ENCODE measurements at regions not wholly inside any gene's neighbourhood (a gene's known extent, or its start where the extent isn't known, plus 50 kb on each side); places are given as distances from the start of the nearest gene placed in this dataset.
"Not testable (repeated sequence)": the region's sequence is repeated elsewhere in the genome, so short reads cannot be mapped to it uniquely, and the experiment has no call there.

DNA sequence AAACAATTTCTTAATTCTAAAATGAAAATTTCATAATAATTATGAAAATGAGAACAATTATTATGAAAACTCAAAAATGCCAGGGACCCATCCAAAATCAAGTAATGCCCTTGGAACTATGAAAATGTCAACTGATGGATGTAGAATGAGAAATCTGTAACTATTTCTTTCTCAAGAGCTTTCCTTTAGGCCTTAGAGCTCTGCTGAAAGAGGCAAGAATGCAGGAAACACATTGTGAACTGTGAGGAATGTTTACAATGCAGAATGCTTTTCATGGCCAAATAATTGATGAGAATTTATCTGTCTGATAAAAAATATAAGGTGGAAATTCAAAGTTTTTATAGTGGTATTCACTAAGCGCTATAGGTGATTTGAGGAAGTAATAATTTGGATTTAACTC, 207.1 kb upstream of the PCDH18 start:
- no peak for TF ChIP-seq POLR2A (IDR thresholded peaks at IDR 0.05)
- TF ChIP-seq, protein P1, sequence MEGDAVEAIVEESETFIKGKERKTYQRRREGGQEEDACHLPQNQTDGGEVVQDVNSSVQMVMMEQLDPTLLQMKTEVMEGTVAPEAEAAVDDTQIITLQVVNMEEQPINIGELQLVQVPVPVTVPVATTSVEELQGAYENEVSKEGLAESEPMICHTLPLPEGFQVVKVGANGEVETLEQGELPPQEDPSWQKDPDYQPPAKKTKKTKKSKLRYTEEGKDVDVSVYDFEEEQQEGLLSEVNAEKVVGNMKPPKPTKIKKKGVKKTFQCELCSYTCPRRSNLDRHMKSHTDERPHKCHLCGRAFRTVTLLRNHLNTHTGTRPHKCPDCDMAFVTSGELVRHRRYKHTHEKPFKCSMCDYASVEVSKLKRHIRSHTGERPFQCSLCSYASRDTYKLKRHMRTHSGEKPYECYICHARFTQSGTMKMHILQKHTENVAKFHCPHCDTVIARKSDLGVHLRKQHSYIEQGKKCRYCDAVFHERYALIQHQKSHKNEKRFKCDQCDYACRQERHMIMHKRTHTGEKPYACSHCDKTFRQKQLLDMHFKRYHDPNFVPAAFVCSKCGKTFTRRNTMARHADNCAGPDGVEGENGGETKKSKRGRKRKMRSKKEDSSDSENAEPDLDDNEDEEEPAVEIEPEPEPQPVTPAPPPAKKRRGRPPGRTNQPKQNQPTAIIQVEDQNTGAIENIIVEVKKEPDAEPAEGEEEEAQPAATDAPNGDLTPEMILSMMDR (IDR thresholded peaks at IDR 0.05), result no peak
- Histone ChIP-seq H3K4me1 (no peaks in the 10 kb centered on the region), H3K4me3 (no peak overlapping the region), H3K9me3 (no peaks in the 10 kb centered on the region), H3K27me3 (no peaks in the 10 kb centered on the region), H3K36me3 (no peaks in the 10 kb centered on the region), H3K27ac (no peak overlapping the region)
- DNase-seq, result no peak

GRCh38 chr4:137738375-137738990, 206.2 kb upstream of the PCDH18 start:
- no peaks in the 10 kb centered on the region for H3K4me1 ChIP-seq
- H3K36me3 ChIP-seq, result no peaks in the 10 kb centered on the region
- no peak overlapping the region for H3K4me3 ChIP-seq
- H3K9me3 ChIP-seq, result no peaks in the 10 kb centered on the region
- H3K27me3 ChIP-seq, result no peaks in the 10 kb centered on the region
- no peak for DNase-seq
- H3K27ac ChIP-seq, result no peak overlapping the region
- no peak for TF ChIP-seq POLR2A (IDR thresholded peaks at IDR 0.05)
- TF ChIP-seq, protein P1 (IDR thresholded peaks at IDR 0.05), result no peak

- Histone ChIP-seq H3K36me3 (no peaks in the 10 kb centered on the region), H3K27me3 (no peaks in the 10 kb centered on the region), H3K4me3 (no peak overlapping the region), H3K4me1 (no peaks in the 10 kb centered on the region), H3K9me3 (no peaks in the 10 kb centered on the region), H3K27ac (no peak overlapping the region)
- DNase-seq, result no peak
- TF ChIP-seq, protein P1 (IDR thresholded peaks at IDR 0.05), result no peak
- no peak for TF ChIP-seq POLR2A (IDR thresholded peaks at IDR 0.05)
These were observed 203.3 kb upstream of the PCDH18 start for GRCh38 chr4:137735561-137736104.

DNA sequence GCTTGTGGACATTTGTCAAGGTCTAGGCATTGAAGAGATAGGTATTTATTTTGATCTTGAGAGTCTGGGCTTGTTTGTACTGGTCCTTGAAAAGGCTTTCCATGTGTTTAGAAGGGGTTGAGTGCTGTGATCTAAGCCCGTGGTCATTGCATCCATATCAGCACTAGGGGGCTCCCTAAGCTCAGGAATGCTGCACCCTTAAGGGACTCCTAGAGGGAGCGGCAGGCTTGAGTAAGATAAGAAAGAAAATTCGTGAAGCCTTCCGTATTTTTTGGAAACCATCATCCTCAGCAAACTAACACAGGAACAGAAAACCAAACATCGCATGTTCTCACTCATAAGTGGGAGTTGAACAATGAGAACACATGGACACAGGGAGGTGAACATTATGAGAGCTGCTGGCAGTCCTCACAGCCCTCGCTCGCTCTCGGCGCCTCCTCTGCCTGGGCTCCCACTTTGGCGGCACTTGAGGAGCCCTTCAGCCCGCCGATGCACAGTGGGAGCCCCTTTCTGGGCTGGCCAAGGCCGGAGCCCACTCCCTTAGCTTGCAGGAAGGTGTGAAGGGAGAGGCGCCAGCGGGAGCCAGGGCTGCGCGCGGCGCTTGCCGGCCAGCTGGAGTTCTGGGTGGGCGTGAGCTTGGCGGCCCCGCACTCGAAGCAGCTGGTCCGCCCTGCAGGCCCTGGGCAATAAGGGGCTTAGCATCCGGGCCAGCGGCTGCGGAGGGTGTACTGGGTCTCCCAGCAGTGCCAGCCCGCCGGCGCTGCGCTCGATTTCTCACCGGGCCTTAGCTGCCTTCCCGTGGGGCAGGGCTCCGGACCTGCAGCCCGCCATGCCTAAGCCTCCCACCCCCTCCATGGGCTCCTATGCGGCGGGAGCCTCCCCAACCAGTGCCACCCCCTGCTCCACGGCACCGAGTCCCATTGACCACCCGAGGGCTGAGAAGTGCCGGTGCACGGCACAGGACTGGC, 201.2 kb upstream of the PCDH18 start:
- TF ChIP-seq, protein P1 (IDR thresholded peaks at IDR 0.05), result peak in 1 of 6 experiments; percentile 21
- H3K9me3 ChIP-seq, DNase-seq, H3K4me1 ChIP-seq, H3K27me3 ChIP-seq, H3K4me3 ChIP-seq, H3K27ac ChIP-seq, H3K36me3 ChIP-seq: not testable (repeated sequence)

GRCh38 chr4:137722910-137723309, 190.6 kb upstream of the PCDH18 start:
- DNase-seq, result no peak
- TF ChIP-seq POLR2A (IDR thresholded peaks at IDR 0.05), result no peak
- TF ChIP-seq, protein P1 (IDR thresholded peaks at IDR 0.05), result no peak
- Histone ChIP-seq H3K27me3 (no peaks in the 10 kb centered on the region), H3K4me3 (no peak overlapping the region), H3K9me3 (no peaks in the 10 kb centered on the region), H3K27ac (no peak overlapping the region), H3K4me1 (no peaks in the 10 kb centered on the region), H3K36me3 (no peaks in the 10 kb centered on the region)
